DND-41 (cell line): ENCODE measurements at regions not wholly inside any gene's neighbourhood (a gene's known extent, or its start where the extent isn't known, plus 50 kb on each side); places are given as distances from the start of the nearest gene placed in this dataset.

Experiments
- CTCF ChIP-seq: IDR thresholded peaks from 2 replicates; pipeline ENCODE4 v1.5.1; 2012; ENCODE audit warnings: borderline replicate concordance, low read length, moderate library complexity, mild to moderate bottlenecking; ENCODE audit not compliant: poor library complexity, severe bottlenecking; ENCODE audit errors: extremely low read depth
- EZH2 ChIP-seq: IDR thresholded peaks from 3 replicates; pipeline ENCODE4 v1.6.1; 2012; ENCODE audit warnings: borderline replicate concordance, low read depth, mild to moderate bottlenecking, moderate library complexity, low read length, inconsistent platforms; ENCODE audit not compliant: severe bottlenecking

GRCh38 chr5:71882826-71883741 lies 164.0 kb downstream of the CARTPT start:
- TF ChIP-seq CTCF (no peak), EZH2 (no peak)
